ENCODE measurements at regions not wholly inside any gene's neighbourhood (a gene's known extent, or its start where the extent isn't known, plus 50 kb on each side); places are given as distances from the start of the nearest gene placed in this dataset.
"Not testable (repeated sequence)": the region's sequence is repeated elsewhere in the genome, so short reads cannot be mapped to it uniquely, and the experiment has no call there.

DNA sequence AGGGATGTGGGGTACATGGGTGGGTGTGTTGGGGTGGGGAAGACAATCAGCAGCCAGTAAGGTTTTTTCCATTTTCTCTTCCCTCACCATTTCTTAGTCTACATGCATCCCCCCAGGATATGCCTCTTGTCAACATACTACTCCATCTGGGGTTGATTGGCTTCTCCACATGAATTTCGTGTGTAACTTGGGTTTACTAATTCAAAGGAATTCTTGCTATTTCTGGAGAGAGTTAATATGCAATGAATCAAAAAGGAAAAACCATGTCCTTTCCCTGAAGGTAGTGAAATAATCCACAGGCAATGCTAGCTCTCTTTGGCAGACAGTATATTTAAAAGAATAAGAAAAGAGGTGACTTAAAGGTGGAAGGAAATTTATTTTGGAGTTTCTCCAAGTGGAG, 198.4 kb downstream of the EBLN2 start:
- H3K4me1 ChIP-seq (ENCODE audit: low read length), result no peaks in the 10 kb centered on the region
- no peaks in the 10 kb centered on the region for H3K9me3 ChIP-seq (ENCODE audit: insufficient read depth, low read length)
- H2AFZ ChIP-seq (ENCODE audit: low read depth, low read length), result no peak overlapping the region
- H3K27ac ChIP-seq (ENCODE audit: low read length), result no peak overlapping the region
- no peak overlapping the region for H3K4me3 ChIP-seq (ENCODE audit: low read length)
- H3K36me3 ChIP-seq (replicated peaks; ENCODE audit: low read depth, low read length), result no peaks in the 10 kb centered on the region
- no peak overlapping the region for H3K9ac ChIP-seq (ENCODE audit: low read length)
- no peak overlapping the region for H3K4me2 ChIP-seq (ENCODE audit: low read length)
- no peak for TF ChIP-seq EZH2phosphoT487 (IDR thresholded peaks at IDR 0.05; ENCODE audit: low read depth)
- TF ChIP-seq, protein P1, sequence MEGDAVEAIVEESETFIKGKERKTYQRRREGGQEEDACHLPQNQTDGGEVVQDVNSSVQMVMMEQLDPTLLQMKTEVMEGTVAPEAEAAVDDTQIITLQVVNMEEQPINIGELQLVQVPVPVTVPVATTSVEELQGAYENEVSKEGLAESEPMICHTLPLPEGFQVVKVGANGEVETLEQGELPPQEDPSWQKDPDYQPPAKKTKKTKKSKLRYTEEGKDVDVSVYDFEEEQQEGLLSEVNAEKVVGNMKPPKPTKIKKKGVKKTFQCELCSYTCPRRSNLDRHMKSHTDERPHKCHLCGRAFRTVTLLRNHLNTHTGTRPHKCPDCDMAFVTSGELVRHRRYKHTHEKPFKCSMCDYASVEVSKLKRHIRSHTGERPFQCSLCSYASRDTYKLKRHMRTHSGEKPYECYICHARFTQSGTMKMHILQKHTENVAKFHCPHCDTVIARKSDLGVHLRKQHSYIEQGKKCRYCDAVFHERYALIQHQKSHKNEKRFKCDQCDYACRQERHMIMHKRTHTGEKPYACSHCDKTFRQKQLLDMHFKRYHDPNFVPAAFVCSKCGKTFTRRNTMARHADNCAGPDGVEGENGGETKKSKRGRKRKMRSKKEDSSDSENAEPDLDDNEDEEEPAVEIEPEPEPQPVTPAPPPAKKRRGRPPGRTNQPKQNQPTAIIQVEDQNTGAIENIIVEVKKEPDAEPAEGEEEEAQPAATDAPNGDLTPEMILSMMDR (IDR thresholded peaks at IDR 0.05; ENCODE audit: low read depth, low read length), result no peak
- H4K20me1 ChIP-seq (ENCODE audit: insufficient read depth, low read length), result no peaks in the 10 kb centered on the region
- H3K27me3 ChIP-seq (ENCODE audit: low read depth, low read length), result peaks cover 16% of the 10 kb centered on the region
- H3K79me2 ChIP-seq (ENCODE audit: low read length), result no peaks in the 10 kb centered on the region

DNA sequence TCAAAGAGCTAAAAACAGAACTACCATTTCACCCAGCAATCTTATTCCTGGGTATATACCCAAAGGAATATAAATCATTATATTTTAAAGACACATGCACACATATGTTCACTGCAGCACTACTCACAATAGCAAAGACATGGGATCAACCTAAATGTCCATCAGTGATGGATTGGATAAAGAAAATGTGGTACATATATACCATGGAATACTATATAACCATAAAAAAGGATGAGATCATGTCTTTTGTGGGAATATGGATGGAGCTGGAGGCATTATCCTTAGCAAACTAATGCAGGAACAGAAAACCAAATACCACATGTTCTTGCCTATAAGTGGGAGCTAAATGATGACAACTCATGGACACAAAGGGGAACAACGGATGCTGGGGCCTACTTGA, 205.1 kb downstream of the EBLN2 start:
- not testable (repeated sequence) for H3K4me2 ChIP-seq (ENCODE audit: low read length); H3K4me1 ChIP-seq (ENCODE audit: low read length); H3K27me3 ChIP-seq (ENCODE audit: low read depth, low read length); H2AFZ ChIP-seq (ENCODE audit: low read depth, low read length); H3K9me3 ChIP-seq (ENCODE audit: insufficient read depth, low read length); H3K9ac ChIP-seq (ENCODE audit: low read length); H3K36me3 ChIP-seq (replicated peaks; ENCODE audit: low read depth, low read length); H4K20me1 ChIP-seq (ENCODE audit: insufficient read depth, low read length); H3K4me3 ChIP-seq (ENCODE audit: low read length); H3K79me2 ChIP-seq (ENCODE audit: low read length); H3K27ac ChIP-seq (ENCODE audit: low read length)

DNA sequence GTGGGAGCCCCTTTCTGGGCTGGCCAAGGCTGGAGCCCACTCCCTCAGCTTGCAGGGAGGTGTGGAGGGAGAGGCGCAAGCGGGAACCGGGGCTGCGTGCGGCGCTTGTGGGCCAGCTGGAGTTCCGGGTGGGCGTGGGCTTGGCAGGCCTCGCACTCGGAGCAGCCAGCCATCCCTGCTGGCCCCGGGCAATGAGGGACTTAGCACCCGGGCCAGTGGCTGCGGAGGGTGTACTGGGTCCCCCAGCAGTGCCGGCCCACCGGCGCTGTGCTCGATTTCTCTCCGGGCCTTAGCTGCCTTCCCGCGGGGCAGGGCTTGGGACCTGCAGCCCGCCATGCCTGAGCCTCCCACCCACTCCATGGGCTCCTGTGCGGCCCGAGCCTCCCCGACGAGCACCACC, 207.7 kb downstream of the EBLN2 start:
- H3K9me3 ChIP-seq (ENCODE audit: insufficient read depth, low read length); H3K4me1 ChIP-seq (ENCODE audit: low read length); H3K27me3 ChIP-seq (ENCODE audit: low read depth, low read length); H3K9ac ChIP-seq (ENCODE audit: low read length); H4K20me1 ChIP-seq (ENCODE audit: insufficient read depth, low read length); H3K36me3 ChIP-seq (replicated peaks; ENCODE audit: low read depth, low read length); H3K4me2 ChIP-seq (ENCODE audit: low read length); H2AFZ ChIP-seq (ENCODE audit: low read depth, low read length); H3K27ac ChIP-seq (ENCODE audit: low read length); H3K4me3 ChIP-seq (ENCODE audit: low read length); H3K79me2 ChIP-seq (ENCODE audit: low read length): not testable (repeated sequence)

DNA sequence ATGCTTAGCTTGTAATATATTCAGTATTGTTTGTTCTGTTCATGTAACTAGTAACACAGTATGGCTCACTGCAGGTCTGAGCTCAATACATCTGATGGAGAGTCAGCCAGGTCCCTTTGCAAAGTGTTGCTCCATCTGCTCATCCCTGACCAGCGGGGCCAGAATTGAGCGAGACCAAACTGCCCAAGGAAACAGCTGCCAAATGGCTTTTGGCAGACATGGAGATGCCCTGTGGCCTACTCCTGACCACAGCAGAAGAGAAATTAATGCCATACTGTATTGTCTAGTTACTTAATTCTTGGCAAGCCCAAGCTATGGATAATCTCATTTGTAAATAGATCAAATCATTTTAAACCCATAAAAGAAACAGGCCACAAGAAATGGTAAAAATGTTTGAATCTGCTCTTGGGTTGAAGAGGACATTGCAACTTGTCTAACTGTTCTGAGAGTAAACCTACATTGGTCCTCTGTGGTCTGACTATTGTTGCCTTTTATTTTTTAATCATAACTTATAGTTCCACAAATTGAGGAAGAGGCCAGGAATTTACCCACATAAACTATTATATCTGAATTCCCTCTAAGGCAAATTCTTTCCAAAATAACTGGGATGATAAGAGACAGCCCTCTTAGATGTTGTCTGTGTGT, 209.5 kb downstream of the EBLN2 start:
- no peak overlapping the region for H3K4me2 ChIP-seq (ENCODE audit: low read length)
- H3K4me3 ChIP-seq (ENCODE audit: low read length), result no peak overlapping the region
- H3K4me1 ChIP-seq (ENCODE audit: low read length), result no peaks in the 10 kb centered on the region
- H3K9me3 ChIP-seq (ENCODE audit: insufficient read depth, low read length), result no peaks in the 10 kb centered on the region
- no peaks in the 10 kb centered on the region for H3K79me2 ChIP-seq (ENCODE audit: low read length)
- no peaks in the 10 kb centered on the region for H4K20me1 ChIP-seq (ENCODE audit: insufficient read depth, low read length)
- no peaks in the 10 kb centered on the region for H3K36me3 ChIP-seq (replicated peaks; ENCODE audit: low read depth, low read length)
- no peak overlapping the region for H3K27ac ChIP-seq (ENCODE audit: low read length)
- TF ChIP-seq, protein P1 (IDR thresholded peaks at IDR 0.05; ENCODE audit: low read depth, low read length), result no peak
- no peak for TF ChIP-seq EZH2phosphoT487 (IDR thresholded peaks at IDR 0.05; ENCODE audit: low read depth)
- no peaks in the 10 kb centered on the region for H3K27me3 ChIP-seq (ENCODE audit: low read depth, low read length)
- H3K9ac ChIP-seq (ENCODE audit: low read length), result no peak overlapping the region
- H2AFZ ChIP-seq (ENCODE audit: low read depth, low read length), result no peak overlapping the region

DNA sequence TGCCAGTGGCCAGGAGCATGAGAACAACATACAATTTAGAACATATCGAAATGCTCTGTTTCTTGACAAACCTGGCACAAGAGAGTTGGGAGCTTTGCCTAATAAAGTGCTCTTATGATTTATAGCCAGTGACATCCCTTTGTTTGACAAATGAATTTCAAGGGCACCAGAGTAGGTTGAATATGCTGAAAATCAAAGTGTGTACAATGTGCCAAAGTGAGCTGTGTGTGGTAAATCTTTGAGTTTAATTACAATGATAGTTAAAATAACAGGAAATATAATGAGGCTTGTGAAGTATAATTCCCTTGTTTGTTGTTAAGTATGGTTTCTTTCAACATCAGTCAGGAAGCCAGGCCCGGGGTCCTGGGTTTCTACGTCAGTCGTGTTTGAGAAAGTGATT, 211.9 kb downstream of the EBLN2 start:
- H3K4me1 ChIP-seq (ENCODE audit: low read length), result no peaks in the 10 kb centered on the region
- no peaks in the 10 kb centered on the region for H4K20me1 ChIP-seq (ENCODE audit: insufficient read depth, low read length)
- no peak overlapping the region for H3K4me3 ChIP-seq (ENCODE audit: low read length)
- H3K36me3 ChIP-seq (replicated peaks; ENCODE audit: low read depth, low read length), result no peaks in the 10 kb centered on the region
- TF ChIP-seq, protein P1 (IDR thresholded peaks at IDR 0.05; ENCODE audit: low read depth, low read length), result no peak
- no peak for TF ChIP-seq EZH2phosphoT487 (IDR thresholded peaks at IDR 0.05; ENCODE audit: low read depth)
- 0 out of 2 replicates have a peak, but pooled peaks cover 3% of the 10 kb centered on the region for H3K27me3 ChIP-seq (ENCODE audit: low read depth, low read length)
- H2AFZ ChIP-seq (ENCODE audit: low read depth, low read length), result no peak overlapping the region
- no peaks in the 10 kb centered on the region for H3K79me2 ChIP-seq (ENCODE audit: low read length)
- no peak overlapping the region for H3K27ac ChIP-seq (ENCODE audit: low read length)
- no peaks in the 10 kb centered on the region for H3K9me3 ChIP-seq (ENCODE audit: insufficient read depth, low read length)
- H3K4me2 ChIP-seq (ENCODE audit: low read length), result no peak overlapping the region
- H3K9ac ChIP-seq (ENCODE audit: low read length), result no peak overlapping the region
